Esophagus muscularis mucosa (tissue), 3 donors: ENCODE measurements at regions not wholly inside any gene's neighbourhood (a gene's known extent, or its start where the extent isn't known, plus 50 kb on each side); places are given as distances from the start of the nearest gene placed in this dataset.

ENCODE experiments used
- CTCF ChIP-seq, 3 experiments: fragments of 200-600 bp in 2 of 3; fragments of 450-650 bp in 1 of 3; sonication (generic) in 2 of 3; IDR thresholded peaks; one replicate each; pipeline ENCODE4 v1.5.1; 2017 to 2019; ENCODE audit warnings: antibody characterized with exemption in 3 of 3, mild to moderate bottlenecking in 2 of 3, moderate library complexity in 1 of 3
- POLR2A ChIP-seq: fragments of 450-650 bp; IDR thresholded peaks from one replicate; pipeline ENCODE4 v1.6.1; 2017; ENCODE audit warnings: antibody characterized with exemption, moderate library complexity, mild to moderate bottlenecking, low read depth

DNA sequence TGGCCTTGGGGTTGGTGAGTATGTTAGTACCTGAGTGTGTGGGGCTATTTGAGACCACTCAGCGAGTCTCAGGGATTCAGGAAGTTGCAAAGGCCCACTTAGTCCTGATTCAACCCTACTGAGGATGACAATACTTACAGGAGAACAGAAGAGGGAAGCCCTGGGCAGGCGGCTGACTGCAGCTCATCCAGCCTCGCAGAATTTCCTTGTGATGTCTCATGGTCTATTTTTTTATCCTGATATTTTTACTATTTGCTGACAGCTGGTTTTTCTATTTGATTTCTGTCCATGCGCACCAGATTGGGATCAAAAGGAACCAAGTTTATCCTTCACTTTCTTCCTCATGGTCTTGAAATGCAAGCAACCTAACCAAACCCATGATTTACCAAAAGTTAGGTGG, 201.8 kb upstream of the LNX1 start:
- TF ChIP-seq POLR2A (no peak), CTCF (IDR thresholded peaks at IDR 0.05) (no peak)
